Osteocyte (in vitro differentiated cells): ENCODE measurements at regions not wholly inside any gene's neighbourhood (a gene's known extent, or its start where the extent isn't known, plus 50 kb on each side); places are given as distances from the start of the nearest gene placed in this dataset.

ENCODE experiments used
- DNase-seq: peaks from one replicate; pipeline ENCODE4 v3.0.0; 2021; ENCODE audit warnings: mixed read lengths; ENCODE audit not compliant: unreplicated experiment; ENCODE audit errors: extremely low spot score
- H3K27ac Mint-ChIP-seq: one replicate; pipeline ENCODE4 v1.8.0; 2021; ENCODE audit warnings: mild to moderate bottlenecking, mixed read lengths; ENCODE audit not compliant: unreplicated experiment
- H3K27me3 Mint-ChIP-seq: one replicate; pipeline ENCODE4 v1.8.0; 2021; ENCODE audit warnings: mixed read lengths; ENCODE audit not compliant: unreplicated experiment
- H3K36me3 Mint-ChIP-seq: one replicate; pipeline ENCODE4 v1.8.0; 2021; ENCODE audit warnings: mixed read lengths; ENCODE audit not compliant: unreplicated experiment
- H3K4me1 Mint-ChIP-seq: one replicate; pipeline ENCODE4 v1.8.0; 2021; ENCODE audit warnings: mixed read lengths; ENCODE audit not compliant: unreplicated experiment
- H3K4me3 Mint-ChIP-seq: one replicate; pipeline ENCODE4 v1.8.0; 2021; ENCODE audit warnings: mild to moderate bottlenecking, moderate library complexity, mixed read lengths; ENCODE audit not compliant: unreplicated experiment
- H3K9me3 Mint-ChIP-seq: one replicate; pipeline ENCODE4 v1.8.0; 2021; ENCODE audit warnings: mixed read lengths; ENCODE audit not compliant: unreplicated experiment
- TF ChIP-seq, protein P1 (sequence below): fragments of 200-600 bp; sonication (generic); IDR thresholded peaks from 2 replicates; pipeline ENCODE4 v1.5.0; 2021; ENCODE audit warnings: antibody characterized with exemption, mild to moderate bottlenecking, moderate library complexity

DNA sequence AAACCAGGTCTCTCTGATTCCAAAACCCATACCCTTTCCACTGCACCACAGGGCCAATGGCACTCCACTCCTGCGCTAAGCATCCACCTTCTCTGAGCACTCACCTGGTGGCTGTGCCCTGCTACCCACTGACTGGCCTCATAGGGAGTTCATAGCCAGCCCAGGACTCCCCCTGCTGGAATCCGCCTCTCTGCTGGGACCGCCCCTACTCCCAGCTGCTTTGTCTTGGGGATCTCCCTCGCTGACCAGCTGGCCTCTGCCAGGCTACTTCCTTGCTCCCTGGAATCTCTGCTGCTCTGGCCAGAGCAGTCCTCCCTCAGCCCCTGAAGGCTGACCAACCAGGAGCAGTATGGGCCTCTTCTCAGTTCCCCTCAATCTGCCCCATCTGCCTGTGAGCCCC, 129.7 kb downstream of the FAXC start:
- H3K9me3 Mint-ChIP-seq: no peaks in the 10 kb centered on the region
- no peak overlapping the region for H3K27ac Mint-ChIP-seq
- TF ChIP-seq, protein P1, sequence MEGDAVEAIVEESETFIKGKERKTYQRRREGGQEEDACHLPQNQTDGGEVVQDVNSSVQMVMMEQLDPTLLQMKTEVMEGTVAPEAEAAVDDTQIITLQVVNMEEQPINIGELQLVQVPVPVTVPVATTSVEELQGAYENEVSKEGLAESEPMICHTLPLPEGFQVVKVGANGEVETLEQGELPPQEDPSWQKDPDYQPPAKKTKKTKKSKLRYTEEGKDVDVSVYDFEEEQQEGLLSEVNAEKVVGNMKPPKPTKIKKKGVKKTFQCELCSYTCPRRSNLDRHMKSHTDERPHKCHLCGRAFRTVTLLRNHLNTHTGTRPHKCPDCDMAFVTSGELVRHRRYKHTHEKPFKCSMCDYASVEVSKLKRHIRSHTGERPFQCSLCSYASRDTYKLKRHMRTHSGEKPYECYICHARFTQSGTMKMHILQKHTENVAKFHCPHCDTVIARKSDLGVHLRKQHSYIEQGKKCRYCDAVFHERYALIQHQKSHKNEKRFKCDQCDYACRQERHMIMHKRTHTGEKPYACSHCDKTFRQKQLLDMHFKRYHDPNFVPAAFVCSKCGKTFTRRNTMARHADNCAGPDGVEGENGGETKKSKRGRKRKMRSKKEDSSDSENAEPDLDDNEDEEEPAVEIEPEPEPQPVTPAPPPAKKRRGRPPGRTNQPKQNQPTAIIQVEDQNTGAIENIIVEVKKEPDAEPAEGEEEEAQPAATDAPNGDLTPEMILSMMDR: no peak

DNA sequence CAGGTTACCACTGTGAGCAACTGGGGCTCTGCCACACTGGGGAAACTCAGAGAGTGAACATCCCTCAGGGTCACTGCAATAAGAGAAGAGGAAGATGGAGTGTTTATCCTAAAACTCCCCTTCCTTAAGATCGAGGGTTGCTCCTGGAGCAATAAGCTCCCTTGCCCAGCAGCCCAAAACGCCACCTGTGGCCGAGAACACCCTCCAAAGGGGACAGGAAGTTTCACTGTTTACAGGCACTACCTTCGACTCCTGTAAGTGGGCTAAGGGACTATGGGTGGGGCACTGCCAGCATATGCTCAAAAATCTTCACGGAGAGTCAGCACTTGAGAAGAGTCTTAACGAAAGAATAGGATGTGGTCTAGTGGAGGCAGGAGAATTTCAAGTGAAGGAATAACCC, 132.5 kb downstream of the FAXC start:
- H3K36me3 Mint-ChIP-seq: no peaks in the 10 kb centered on the region
- no peaks in the 10 kb centered on the region for H3K9me3 Mint-ChIP-seq
- no peaks in the 10 kb centered on the region for H3K4me1 Mint-ChIP-seq
- TF ChIP-seq, protein P1: no peak
- H3K27ac Mint-ChIP-seq: no peak overlapping the region
- peaks cover 3% of the 10 kb centered on the region for H3K27me3 Mint-ChIP-seq
- no peak for DNase-seq
- no peak overlapping the region for H3K4me3 Mint-ChIP-seq

More for the DNA sequence above, 129.7 kb downstream of the FAXC start:
- Mint-ChIP-seq H3K27me3 (peaks cover 3% of the 10 kb centered on the region), H3K36me3 (no peaks in the 10 kb centered on the region), H3K4me1 (no peaks in the 10 kb centered on the region), H3K4me3 (no peak overlapping the region)
- DNase-seq: no peak

DNA sequence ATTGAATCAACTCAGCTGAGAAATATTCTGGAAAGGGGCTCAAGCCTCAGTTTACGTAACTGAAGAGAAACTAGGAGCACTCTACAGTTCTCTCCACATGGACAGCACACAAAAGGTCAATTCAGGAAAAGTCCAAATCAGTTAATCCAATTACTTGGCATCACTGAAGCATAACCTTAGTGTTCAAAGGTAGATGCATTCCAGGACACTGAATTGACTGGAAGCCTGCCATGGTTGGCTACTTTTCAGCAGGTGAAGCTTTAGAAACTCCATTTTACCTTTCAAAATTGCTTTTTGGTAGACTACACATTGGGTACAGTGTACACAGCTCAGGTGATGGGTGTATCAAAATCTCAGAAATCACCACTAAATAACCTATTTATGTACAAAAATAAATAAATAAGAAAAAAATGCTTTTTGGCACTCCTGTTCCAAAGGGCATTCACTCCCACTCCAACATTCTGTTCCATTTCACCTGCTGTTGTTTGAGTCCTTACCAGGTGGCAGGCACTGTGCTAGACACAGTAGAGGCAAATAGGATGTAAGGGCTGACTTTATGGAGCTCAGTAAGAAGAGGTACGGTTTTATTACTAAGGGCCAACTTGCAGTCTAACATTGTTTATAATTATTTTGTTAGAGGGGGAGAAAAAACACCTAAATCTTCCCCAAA, 153.4 kb downstream of the FAXC start:
- Mint-ChIP-seq H3K9me3 (peaks cover 4% of the 10 kb centered on the region), H3K27ac (no peak overlapping the region), H3K4me1 (no peaks in the 10 kb centered on the region), H3K4me3 (no peak overlapping the region), H3K36me3 (no peaks in the 10 kb centered on the region), H3K27me3 (no peaks in the 10 kb centered on the region)
- no peak for DNase-seq
- TF ChIP-seq, protein P1: no peak

DNA sequence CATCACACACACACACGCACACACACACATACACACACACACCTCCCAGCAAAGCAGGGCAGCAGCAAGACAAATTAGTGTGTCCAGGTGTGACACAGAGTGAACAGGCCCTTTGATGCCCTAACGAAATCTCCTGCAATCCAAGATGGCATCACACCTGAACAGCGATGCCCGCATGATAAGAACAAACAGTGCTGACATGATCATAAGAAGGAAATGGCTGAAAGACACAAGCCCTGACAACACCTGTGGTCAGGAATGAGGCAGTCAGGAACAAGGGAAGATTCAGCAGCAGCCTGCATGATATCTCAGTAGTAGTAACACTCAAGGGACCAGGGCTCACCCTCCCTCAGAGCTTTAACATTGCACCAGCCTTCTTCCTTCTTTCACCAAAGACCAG, 156.9 kb downstream of the FAXC start:
- no peaks in the 10 kb centered on the region for H3K36me3 Mint-ChIP-seq
- H3K4me3 Mint-ChIP-seq: no peak overlapping the region
- H3K4me1 Mint-ChIP-seq: no peaks in the 10 kb centered on the region
- no peak for DNase-seq
- H3K27me3 Mint-ChIP-seq: no peaks in the 10 kb centered on the region
- no peaks in the 10 kb centered on the region for H3K9me3 Mint-ChIP-seq
- TF ChIP-seq, protein P1: no peak
- H3K27ac Mint-ChIP-seq: no peak overlapping the region

DNA sequence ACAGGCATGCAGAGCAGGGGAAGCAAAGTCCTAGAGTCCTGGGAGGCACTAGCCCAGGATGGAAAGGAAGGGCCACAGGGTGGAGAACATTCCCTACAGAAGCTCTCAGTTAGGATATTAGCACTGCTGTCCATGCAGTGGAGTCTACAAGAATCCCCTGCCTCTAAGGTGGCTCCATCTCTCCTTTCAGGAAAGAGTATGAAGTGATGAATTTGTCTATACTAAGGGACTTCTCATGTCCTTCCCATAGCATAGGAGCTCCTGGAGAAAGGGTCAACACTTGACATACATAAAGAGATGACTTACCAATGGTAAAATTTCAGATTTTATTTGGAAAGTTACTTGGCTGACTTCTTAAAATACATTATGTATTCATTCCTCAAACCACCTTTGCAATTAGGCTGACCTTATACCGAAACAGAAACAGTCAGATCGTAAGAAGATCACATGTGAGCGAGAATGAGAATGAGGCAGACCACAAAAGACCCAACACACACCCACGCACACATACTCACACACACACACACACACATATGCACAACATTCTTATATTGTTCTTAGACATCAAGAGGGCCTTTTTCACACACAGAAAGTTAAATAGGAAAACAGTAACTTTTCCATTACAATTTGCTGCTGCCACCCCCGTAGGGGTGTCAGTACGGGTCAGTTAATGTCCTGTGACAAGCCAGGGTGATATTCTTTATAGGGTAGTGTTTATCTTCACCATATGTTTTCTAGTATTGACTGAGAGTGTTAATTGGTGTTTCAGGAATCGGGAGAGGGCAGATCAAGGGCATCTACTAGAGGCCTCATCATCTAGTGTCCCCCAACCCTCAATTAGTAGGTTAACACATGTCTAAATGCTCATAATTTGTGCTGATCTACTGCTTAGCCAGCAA, 159.4 kb downstream of the FAXC start:
- Mint-ChIP-seq H3K9me3 (no peaks in the 10 kb centered on the region), H3K4me3 (no peak overlapping the region), H3K4me1 (no peaks in the 10 kb centered on the region), H3K27ac (no peak overlapping the region), H3K27me3 (no peaks in the 10 kb centered on the region), H3K36me3 (no peaks in the 10 kb centered on the region)
- TF ChIP-seq, protein P1: no peak
- no peak for DNase-seq
